Thyroid gland (tissue), 4 donors: ENCODE measurements at regions not wholly inside any gene's neighbourhood (a gene's known extent, or its start where the extent isn't known, plus 50 kb on each side); places are given as distances from the start of the nearest gene placed in this dataset.

Experiments used
- DNase-seq, 2 donors: peaks; one replicate each; pipeline ENCODE4 v3.0.0-alpha.2; 2019
- H3K27ac ChIP-seq, 3 donors: fragments of 200-600 bp; sonication (generic); 1 replicate in 2 of 3; 2 replicates in 1 of 3; pipeline ENCODE4 v1.5.1; 2016 to 2019; ENCODE audit warnings: mild to moderate bottlenecking in 1 of 3, moderate library complexity in 1 of 3
- H3K27me3 ChIP-seq: fragments of 200-600 bp; sonication (generic); one replicate; pipeline ENCODE4 v1.5.1; 2019
- H3K36me3 ChIP-seq, 2 donors: fragments of 200-600 bp; sonication (generic); one replicate each; pipeline ENCODE4 v1.5.1; 2016 to 2019
- H3K4me1 ChIP-seq, 2 donors: fragments of 200-600 bp; sonication (generic); one replicate each; pipeline ENCODE4 v1.5.1; 2017 to 2019
- H3K4me3 ChIP-seq, 3 donors: fragments of 200-600 bp; sonication (generic); replicated peaks in 1 of 3; 1 replicate in 2 of 3; 2 replicates in 1 of 3; pipeline ENCODE4 v1.5.1; 2016; ENCODE audit warnings: mild to moderate bottlenecking in 1 of 3
- H3K9me3 ChIP-seq: fragments of 200-600 bp; sonication (generic); one replicate; pipeline ENCODE4 v1.5.1; 2017
- CTCF ChIP-seq, 6 experiments: fragments of 200-600 bp in 3 of 6; fragments of 450-650 bp in 3 of 6; sonication (generic) in 3 of 6; IDR thresholded peaks; one replicate each; pipeline ENCODE4 v1.5.1; 2016 to 2019; ENCODE audit warnings: antibody characterized with exemption in 6 of 6, mild to moderate bottlenecking in 2 of 6, inconsistent platforms in 1 of 6, moderate library complexity in 1 of 6
- POLR2A ChIP-seq, 2 donors: fragments of 450-650 bp; IDR thresholded peaks; one replicate each; pipeline ENCODE4 v1.6.1; 2017; ENCODE audit warnings: antibody characterized with exemption in 2 of 2, mild to moderate bottlenecking in 2 of 2, moderate library complexity in 1 of 2
- WGBS, 2 donors: methylation state at CpG; one replicate each; pipeline ENCODE4 v1.1.5; 2017; 5-methylcytosine and 5-hydroxymethylcytosine counted together
- intact Hi-C: fragments of 100-400 bp; cut with DNase I; formaldehyde crosslinking; loops from one replicate; pipeline ENCODE4 v1.15.1; 2023

- Histone ChIP-seq H3K4me1 (no peaks in the 10 kb centered on the region), H3K4me3 (no peak overlapping the region), H3K27ac (no peak overlapping the region), H3K36me3 (no peaks in the 10 kb centered on the region), H3K9me3 (no peaks in the 10 kb centered on the region), H3K27me3 (no peaks in the 10 kb centered on the region)
- no peak for DNase-seq
- WGBS, 2 donors: 89 to 93% methylated on average over 1 of the region's 1 CpG
- intact Hi-C loops: no loop called here
- TF ChIP-seq CTCF (IDR thresholded peaks at IDR 0.05) (no peak), POLR2A (IDR thresholded peaks at IDR 0.05) (no peak)
These were observed 67.5 kb downstream of the PRR32 start for GRCh38 chrX:126886997-126887396.

- TF ChIP-seq POLR2A (IDR thresholded peaks at IDR 0.05) (no peak), CTCF (IDR thresholded peaks at IDR 0.05) (no peak)
- H3K27ac ChIP-seq: no peak overlapping the region
- intact Hi-C loops: no loop called here
- H3K4me1 ChIP-seq: no peaks in the 10 kb centered on the region
- H3K9me3 ChIP-seq: no peaks in the 10 kb centered on the region
- WGBS, 2 donors: 55 to 80% methylated on average over 2 to 3 of the region's 3 CpGs
- no peaks in the 10 kb centered on the region for H3K36me3 ChIP-seq
- H3K4me3 ChIP-seq: no peak overlapping the region
- no peak for DNase-seq
- H3K27me3 ChIP-seq: no peaks in the 10 kb centered on the region
These were observed 81.4 kb downstream of the PRR32 start for GRCh38 chrX:126900937-126901336.

- Histone ChIP-seq H3K9me3 (no peaks in the 10 kb centered on the region), H3K4me1 (no peaks in the 10 kb centered on the region), H3K27ac (no peak overlapping the region), H3K27me3 (no peaks in the 10 kb centered on the region), H3K4me3 (no peak overlapping the region), H3K36me3 (no peaks in the 10 kb centered on the region)
- no peak for DNase-seq
- 88 to 100% methylated on average over 1 of the region's 1 CpG for WGBS, 2 donors
- TF ChIP-seq POLR2A (IDR thresholded peaks at IDR 0.05): no peak
- no peak for TF ChIP-seq CTCF (IDR thresholded peaks at IDR 0.05)
- intact Hi-C loops: no loop called here
These were observed 109.5 kb downstream of the PRR32 start for GRCh38 chrX:126929071-126929470.

- TF ChIP-seq CTCF (IDR thresholded peaks at IDR 0.05): no peak
- no peak for TF ChIP-seq POLR2A (IDR thresholded peaks at IDR 0.05)
- 88 to 93% methylated on average over 3 of the region's 3 CpGs for WGBS, 2 donors
- Histone ChIP-seq H3K27me3 (no peaks in the 10 kb centered on the region), H3K9me3 (no peaks in the 10 kb centered on the region), H3K4me3 (no peak overlapping the region), H3K4me1 (no peaks in the 10 kb centered on the region), H3K27ac (no peak overlapping the region), H3K36me3 (no peaks in the 10 kb centered on the region)
- DNase-seq: no peak
- intact Hi-C loops: no loop called here
These were observed 147.7 kb downstream of the PRR32 start for GRCh38 chrX:126967225-126967624.

- H3K36me3 ChIP-seq: no peaks in the 10 kb centered on the region
- H3K4me3 ChIP-seq: no peak overlapping the region
- DNase-seq: no peak
- WGBS, 2 donors: 87 to 90% methylated on average over 3 of the region's 3 CpGs
- no peaks in the 10 kb centered on the region for H3K27me3 ChIP-seq
- TF ChIP-seq POLR2A (IDR thresholded peaks at IDR 0.05) (no peak), CTCF (IDR thresholded peaks at IDR 0.05) (no peak)
- H3K27ac ChIP-seq: no peak overlapping the region
- no peaks in the 10 kb centered on the region for H3K9me3 ChIP-seq
- no peaks in the 10 kb centered on the region for H3K4me1 ChIP-seq
- intact Hi-C loops: no loop called here
These were observed 162.6 kb downstream of the PRR32 start for GRCh38 chrX:126982158-126982557.
